ENCODE measurements at regions not wholly inside any gene's neighbourhood (a gene's known extent, or its start where the extent isn't known, plus 50 kb on each side); places are given as distances from the start of the nearest gene placed in this dataset.
"Not testable (repeated sequence)": the region's sequence is repeated elsewhere in the genome, so short reads cannot be mapped to it uniquely, and the experiment has no call there.

DNA sequence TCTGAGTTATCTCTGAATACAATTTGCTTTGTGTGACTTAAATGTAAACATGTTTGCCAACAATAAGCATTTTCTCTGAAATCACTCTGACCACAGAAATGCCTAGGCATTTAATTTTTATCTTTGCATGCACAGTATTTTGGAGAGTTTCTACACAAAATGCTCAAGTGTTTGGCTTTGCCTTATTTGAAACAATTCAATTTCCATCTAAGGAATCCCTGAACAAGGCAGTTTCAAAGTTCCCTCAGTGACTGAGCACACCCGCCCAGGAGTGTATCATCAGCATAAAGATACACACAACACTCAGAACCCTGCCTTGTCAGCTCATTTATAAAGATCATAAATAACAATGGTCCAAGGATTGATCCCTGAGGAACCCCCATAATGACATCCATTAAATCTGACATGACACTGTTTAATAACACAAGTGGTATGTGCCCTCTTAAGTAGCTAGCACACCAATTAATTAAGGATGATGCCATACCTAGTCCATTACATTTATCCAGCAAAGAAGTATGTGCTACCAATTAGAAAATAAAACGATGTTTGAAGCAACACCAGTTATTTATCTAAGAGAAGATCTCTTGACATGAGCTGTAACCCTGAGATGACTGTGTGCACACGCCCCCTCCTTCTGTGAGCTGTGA, 585.8 kb downstream of the ADGRL2 start:
- DNase-seq (ENCODE audit: low spot score) = no peak
- no peak overlapping the region for H3K27ac Mint-ChIP-seq
- H3K9me3 Mint-ChIP-seq = no peaks in the 10 kb centered on the region
- no peaks in the 10 kb centered on the region for H3K4me1 Mint-ChIP-seq (ENCODE audit: low read depth)
- no peaks in the 10 kb centered on the region for H3K27me3 Mint-ChIP-seq (ENCODE audit: low read depth)
- H3K36me3 Mint-ChIP-seq (ENCODE audit: low read depth) = no peaks in the 10 kb centered on the region
- H3K4me3 Mint-ChIP-seq = no peak overlapping the region

DNA sequence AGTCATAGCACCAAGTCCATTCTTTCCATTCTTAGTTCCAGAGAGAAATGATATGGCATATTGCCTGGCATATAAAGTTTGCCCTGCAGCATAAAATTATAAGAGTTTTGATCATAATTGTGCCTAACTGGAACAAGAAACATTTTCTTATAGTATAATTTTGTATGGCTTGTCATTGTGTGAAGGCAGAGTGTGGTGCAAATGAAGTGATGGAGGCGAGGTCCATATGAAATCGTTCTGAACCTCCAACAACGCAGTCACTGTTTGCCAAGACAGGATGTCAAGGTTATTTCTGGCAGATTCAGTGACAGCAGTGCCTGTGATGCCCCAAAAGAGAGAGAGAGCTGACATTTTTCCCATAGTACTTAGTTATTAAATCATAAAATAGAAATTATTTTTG, 584.0 kb downstream of the ADGRL2 start:
- H3K27me3 Mint-ChIP-seq (ENCODE audit: low read depth) = no peaks in the 10 kb centered on the region
- no peak for DNase-seq (ENCODE audit: low spot score)
- no peaks in the 10 kb centered on the region for H3K9me3 Mint-ChIP-seq
- no peaks in the 10 kb centered on the region for H3K36me3 Mint-ChIP-seq (ENCODE audit: low read depth)
- no peaks in the 10 kb centered on the region for H3K4me1 Mint-ChIP-seq (ENCODE audit: low read depth)
- no peak overlapping the region for H3K27ac Mint-ChIP-seq
- no peak overlapping the region for H3K4me3 Mint-ChIP-seq

DNA sequence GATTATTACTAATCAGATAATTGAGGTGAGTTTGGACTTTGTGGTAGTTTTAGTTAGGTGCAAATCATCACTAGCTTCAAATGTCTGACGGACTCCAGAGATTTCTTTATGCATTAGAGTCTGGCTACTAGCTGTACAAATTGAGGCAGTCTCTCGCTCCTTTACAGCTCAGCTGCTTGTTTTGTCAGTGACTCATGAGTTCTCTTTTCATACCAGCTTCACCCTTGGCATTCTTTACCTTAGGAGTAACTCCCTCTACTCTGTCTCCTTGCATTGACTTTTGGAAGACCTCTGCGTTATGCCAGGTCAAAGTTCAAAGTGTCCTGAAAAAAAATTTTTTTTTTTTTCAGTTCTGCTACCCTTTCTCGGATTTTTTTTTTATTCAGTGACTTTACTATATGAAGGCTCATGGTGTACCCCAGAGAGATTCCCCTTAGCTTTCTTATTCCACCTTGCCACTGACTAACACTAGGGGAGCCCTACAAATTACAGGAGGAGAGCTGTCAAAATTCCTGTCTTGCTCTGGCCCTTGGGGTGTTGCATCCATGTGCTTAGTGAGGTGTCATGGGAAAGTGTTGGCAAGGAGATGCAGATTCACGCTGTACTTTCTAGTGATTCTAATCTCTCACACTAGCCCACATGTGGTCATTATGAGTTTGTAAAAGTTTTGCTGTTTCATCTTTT, 576.6 kb downstream of the ADGRL2 start:
- H3K9me3 Mint-ChIP-seq = no peaks in the 10 kb centered on the region
- DNase-seq (ENCODE audit: low spot score) = no peak

DNA sequence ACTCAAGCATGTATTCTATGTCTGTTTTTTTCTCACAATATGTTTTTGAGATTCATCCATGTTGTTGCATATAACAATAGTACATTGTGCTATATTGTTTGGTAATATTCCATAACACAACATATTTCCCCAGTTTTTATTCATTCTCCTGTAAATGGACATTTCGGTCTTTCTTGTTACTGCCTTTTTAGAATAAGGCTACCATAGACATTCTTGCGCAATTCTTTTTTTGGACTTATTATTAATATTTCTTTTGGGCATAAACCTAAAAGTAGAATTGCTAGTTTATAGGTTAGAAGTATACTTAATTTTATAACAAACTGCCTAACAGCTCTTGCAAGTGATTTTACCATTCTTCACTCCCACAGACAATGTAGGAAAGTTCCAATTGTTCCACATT, 573.0 kb downstream of the ADGRL2 start:
- Mint-ChIP-seq H3K27me3 (ENCODE audit: low read depth) (no peaks in the 10 kb centered on the region), H3K9me3 (no peaks in the 10 kb centered on the region), H3K4me1 (ENCODE audit: low read depth) (no peaks in the 10 kb centered on the region), H3K36me3 (ENCODE audit: low read depth) (no peaks in the 10 kb centered on the region), H3K27ac (no peak overlapping the region), H3K4me3 (no peak overlapping the region)
- no peak for DNase-seq (ENCODE audit: low spot score)

More for the DNA sequence above, 576.6 kb downstream of the ADGRL2 start:
- H3K27ac Mint-ChIP-seq = no peak overlapping the region
- H3K27me3 Mint-ChIP-seq (ENCODE audit: low read depth) = no peaks in the 10 kb centered on the region
- H3K4me1 Mint-ChIP-seq (ENCODE audit: low read depth) = no peaks in the 10 kb centered on the region
- H3K36me3 Mint-ChIP-seq (ENCODE audit: low read depth) = no peaks in the 10 kb centered on the region
- H3K4me3 Mint-ChIP-seq = no peak overlapping the region

DNA sequence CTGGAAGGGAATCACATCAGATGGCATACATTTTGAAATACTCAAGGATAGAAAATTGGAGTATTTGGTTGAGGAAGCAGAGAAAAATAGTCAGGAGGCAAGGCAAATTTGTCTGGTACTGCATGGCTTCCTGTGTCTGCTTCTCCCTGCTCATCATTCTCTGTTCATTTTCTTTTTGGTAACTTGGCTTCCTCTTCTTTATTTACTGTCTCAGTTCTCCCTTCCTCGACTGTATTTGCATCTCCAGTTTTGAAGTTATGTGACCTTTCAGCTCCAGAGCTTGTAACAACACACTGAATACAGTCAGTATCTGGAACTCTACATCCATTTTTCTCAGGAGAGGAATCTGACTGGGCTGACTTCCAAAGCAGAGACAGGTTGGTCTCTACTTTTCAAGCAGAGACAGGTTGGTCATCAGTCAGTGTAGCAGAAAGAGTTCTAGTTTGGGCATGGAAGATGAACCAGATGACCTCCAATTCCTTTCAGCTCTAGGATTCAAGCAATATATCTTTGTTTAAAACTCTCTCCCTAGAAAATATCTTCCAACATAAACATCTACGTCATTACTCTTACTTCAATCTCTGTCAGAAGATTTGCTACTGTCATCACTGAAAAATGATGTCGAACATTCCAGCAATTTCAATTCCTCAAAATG, 571.2 kb downstream of the ADGRL2 start:
- H3K36me3 Mint-ChIP-seq (ENCODE audit: low read depth) = no peaks in the 10 kb centered on the region
- H3K4me3 Mint-ChIP-seq = no peak overlapping the region
- H3K27me3 Mint-ChIP-seq (ENCODE audit: low read depth) = no peaks in the 10 kb centered on the region
- no peak for DNase-seq (ENCODE audit: low spot score)
- no peak overlapping the region for H3K27ac Mint-ChIP-seq
- no peaks in the 10 kb centered on the region for H3K9me3 Mint-ChIP-seq
- H3K4me1 Mint-ChIP-seq (ENCODE audit: low read depth) = no peaks in the 10 kb centered on the region

DNA sequence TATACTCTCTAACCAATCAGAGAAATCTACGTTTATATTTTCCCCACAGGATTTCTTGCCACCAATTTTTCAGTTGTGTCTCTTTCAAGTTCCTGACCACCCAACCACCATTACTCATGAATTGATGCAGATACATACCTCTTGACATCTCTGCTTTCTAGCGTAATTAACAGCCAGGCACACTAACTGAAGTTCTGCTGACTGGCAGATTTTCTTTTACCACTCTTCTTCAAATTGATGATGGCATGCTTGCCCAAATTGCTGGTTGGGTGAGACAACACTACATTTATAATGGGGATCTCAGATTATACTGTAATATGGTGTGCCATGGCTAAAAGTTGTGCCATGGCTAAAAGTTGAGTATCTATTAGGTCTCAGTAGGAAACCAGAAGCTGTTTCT, 566.7 kb downstream of the ADGRL2 start:
- Mint-ChIP-seq H3K27ac (no peak overlapping the region), H3K4me3 (no peak overlapping the region), H3K4me1 (ENCODE audit: low read depth) (no peaks in the 10 kb centered on the region)

DNA sequence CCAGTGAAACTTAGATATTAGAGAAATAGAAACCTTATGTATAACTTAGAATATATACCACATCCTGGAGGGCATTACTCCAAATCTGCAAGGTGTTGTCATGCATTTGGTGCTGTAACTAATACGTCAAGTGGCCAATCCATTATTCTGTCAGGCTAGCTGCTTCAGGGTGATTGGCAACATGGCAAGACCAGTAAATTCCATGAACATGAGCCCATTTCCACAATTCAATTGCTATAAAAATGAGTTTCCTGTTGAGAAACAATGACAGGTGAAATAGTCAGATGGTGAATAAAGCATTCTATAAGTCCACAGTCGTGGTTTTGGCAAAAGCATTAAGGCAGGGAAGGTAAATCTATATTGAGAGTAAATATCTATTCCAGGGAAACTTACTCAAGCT, 566.0 kb downstream of the ADGRL2 start:
- Mint-ChIP-seq H3K36me3 (ENCODE audit: low read depth) (no peaks in the 10 kb centered on the region), H3K9me3 (no peaks in the 10 kb centered on the region), H3K4me1 (ENCODE audit: low read depth) (no peaks in the 10 kb centered on the region), H3K4me3 (no peak overlapping the region), H3K27ac (no peak overlapping the region), H3K27me3 (ENCODE audit: low read depth) (no peaks in the 10 kb centered on the region)
- DNase-seq (ENCODE audit: low spot score) = no peak

More for the DNA sequence above, 566.7 kb downstream of the ADGRL2 start:
- H3K27me3 Mint-ChIP-seq (ENCODE audit: low read depth) = no peaks in the 10 kb centered on the region
- no peaks in the 10 kb centered on the region for H3K9me3 Mint-ChIP-seq
- no peak for DNase-seq (ENCODE audit: low spot score)
- H3K36me3 Mint-ChIP-seq (ENCODE audit: low read depth) = no peaks in the 10 kb centered on the region

DNA sequence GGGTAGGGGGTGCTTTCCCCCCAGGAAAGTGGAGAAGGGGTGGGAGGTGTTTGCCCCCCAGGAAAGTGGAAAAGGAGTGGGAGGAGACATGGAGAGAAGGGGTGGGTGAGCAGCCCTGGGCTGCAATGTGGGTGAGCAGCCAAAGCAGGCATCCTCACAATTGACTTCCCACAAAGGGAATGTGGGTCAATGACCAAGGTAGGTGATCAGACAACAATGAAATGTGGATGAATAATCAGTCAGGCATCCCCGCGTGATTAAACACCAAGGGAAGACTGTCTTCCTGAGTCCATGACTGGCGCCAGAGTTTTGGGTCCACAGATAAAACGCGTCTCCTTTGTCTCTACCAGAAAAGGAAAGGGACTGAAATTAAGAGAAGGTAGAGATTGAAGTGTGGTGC, 558.8 kb downstream of the ADGRL2 start:
- H3K9me3 Mint-ChIP-seq; H3K4me1 Mint-ChIP-seq (ENCODE audit: low read depth); H3K4me3 Mint-ChIP-seq; H3K36me3 Mint-ChIP-seq (ENCODE audit: low read depth); H3K27ac Mint-ChIP-seq; H3K27me3 Mint-ChIP-seq (ENCODE audit: low read depth); DNase-seq (ENCODE audit: low spot score): not testable (repeated sequence)

DNA sequence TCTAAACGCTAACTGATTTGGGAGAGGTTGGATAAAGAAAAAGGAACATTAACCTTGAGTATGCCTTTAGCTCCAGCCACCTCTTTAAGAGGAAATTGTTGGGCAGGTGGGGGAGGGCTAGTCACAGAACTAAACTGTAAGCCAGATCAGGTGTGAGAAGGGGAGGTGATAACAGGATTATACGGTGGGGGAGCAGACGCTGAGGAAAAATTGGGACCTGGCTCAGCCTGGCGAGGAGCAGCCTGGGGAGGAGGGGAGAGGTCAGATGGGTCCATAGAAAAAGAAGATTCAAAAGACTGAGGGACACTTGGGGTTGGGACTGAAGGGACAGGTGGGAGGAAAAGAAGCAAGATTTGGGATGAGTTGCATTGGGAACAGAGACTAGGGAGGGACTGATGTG, 558.0 kb downstream of the ADGRL2 start:
- H3K27me3 Mint-ChIP-seq (ENCODE audit: low read depth); H3K4me3 Mint-ChIP-seq; H3K27ac Mint-ChIP-seq; H3K36me3 Mint-ChIP-seq (ENCODE audit: low read depth); DNase-seq (ENCODE audit: low spot score); H3K4me1 Mint-ChIP-seq (ENCODE audit: low read depth); H3K9me3 Mint-ChIP-seq: not testable (repeated sequence)

DNA sequence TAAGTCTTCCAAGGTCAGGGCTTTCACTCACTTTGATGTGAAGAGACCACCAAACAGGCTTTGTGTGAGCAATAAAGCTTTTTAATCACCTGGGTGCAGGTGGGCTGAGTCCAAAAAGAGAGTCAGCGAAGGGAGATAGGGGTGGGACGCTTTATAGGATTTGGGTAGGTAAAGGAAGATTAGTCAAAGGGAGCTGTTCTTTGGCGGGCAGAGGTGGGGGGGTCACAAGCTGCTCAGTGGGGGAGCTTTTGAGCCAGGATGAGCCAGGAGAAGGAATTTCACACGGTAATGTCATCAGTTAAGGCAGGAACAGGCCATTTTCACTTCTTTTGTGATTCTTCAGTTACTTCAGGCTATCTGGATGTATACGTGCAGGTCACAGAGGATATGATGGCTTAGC, 553.8 kb downstream of the ADGRL2 start:
- not testable (repeated sequence) for DNase-seq (ENCODE audit: low spot score); H3K9me3 Mint-ChIP-seq; H3K27me3 Mint-ChIP-seq (ENCODE audit: low read depth); H3K4me1 Mint-ChIP-seq (ENCODE audit: low read depth); H3K36me3 Mint-ChIP-seq (ENCODE audit: low read depth); H3K27ac Mint-ChIP-seq; H3K4me3 Mint-ChIP-seq

DNA sequence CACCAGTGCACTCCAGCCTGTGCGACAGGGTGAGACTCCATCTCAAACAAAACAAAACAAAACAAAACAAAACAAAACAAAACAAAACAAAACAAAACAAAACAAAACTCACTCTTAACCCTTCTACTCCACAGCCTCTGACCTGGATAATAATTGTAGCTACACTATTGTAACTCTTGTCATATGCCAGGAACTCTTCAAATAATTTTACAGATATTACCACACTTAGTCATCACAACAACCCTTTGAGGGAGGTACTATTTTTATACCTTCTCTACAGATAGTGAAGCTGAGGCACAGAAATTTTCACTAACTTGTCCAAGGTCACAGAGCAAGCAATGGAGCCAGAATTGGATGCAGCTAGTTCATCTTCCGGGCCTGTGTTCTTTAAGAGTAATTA, 547.8 kb downstream of the ADGRL2 start:
- H3K4me1 Mint-ChIP-seq (ENCODE audit: low read depth) = no peaks in the 10 kb centered on the region
- no peak overlapping the region for H3K27ac Mint-ChIP-seq
- H3K36me3 Mint-ChIP-seq (ENCODE audit: low read depth) = no peaks in the 10 kb centered on the region
- DNase-seq (ENCODE audit: low spot score) = no peak
- H3K27me3 Mint-ChIP-seq (ENCODE audit: low read depth) = no peaks in the 10 kb centered on the region
- no peak overlapping the region for H3K4me3 Mint-ChIP-seq
- H3K9me3 Mint-ChIP-seq = peaks cover 7% of the 10 kb centered on the region

DNA sequence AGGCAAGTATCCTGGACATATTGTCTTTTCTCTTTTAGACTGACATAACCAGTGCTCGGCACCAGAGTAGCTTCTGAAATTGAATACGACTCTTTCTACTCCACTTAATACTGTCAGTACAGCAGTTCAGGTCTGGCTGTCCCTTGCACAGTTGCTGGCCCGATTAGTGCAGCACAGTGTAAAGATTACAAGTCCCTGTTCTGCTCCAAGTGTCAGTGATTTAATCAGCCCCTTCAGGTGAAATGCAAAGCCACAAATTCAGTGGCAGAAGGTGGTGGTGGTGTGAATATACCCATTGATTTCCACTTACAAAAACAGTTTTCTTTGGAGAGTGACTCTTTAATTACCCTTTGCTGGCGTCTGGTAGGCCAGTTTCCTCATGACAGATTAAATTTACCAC, 545.4 kb downstream of the ADGRL2 start:
- no peak for DNase-seq (ENCODE audit: low spot score)
- H3K36me3 Mint-ChIP-seq (ENCODE audit: low read depth) = no peaks in the 10 kb centered on the region
- H3K27me3 Mint-ChIP-seq (ENCODE audit: low read depth) = no peaks in the 10 kb centered on the region
- no peak overlapping the region for H3K4me3 Mint-ChIP-seq
- peaks cover 7% of the 10 kb centered on the region for H3K9me3 Mint-ChIP-seq
- H3K27ac Mint-ChIP-seq = no peak overlapping the region
- H3K4me1 Mint-ChIP-seq (ENCODE audit: low read depth) = no peaks in the 10 kb centered on the region

DNA sequence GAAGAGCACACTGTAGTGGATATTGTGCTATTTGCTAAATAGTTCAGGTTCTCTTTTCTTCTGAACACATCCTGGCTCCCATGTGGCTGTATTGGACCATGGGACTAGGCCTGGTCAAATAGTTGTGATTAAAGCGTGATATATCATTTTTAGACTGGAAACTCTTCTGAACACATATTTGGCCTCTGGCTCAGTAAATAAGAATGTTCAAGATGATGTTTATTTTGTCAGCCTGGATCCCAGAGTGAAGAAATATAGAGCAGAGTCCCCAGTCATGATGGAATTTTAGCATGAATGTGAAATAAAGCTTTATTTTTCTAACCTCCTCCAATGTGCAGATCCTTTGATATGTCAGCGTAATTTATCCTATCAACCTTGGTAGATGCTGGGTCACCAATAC, 542.6 kb downstream of the ADGRL2 start:
- Mint-ChIP-seq H3K9me3 (peaks cover under 1% of the 10 kb centered on the region), H3K27me3 (ENCODE audit: low read depth) (no peaks in the 10 kb centered on the region), H3K36me3 (ENCODE audit: low read depth) (no peaks in the 10 kb centered on the region), H3K4me1 (ENCODE audit: low read depth) (no peaks in the 10 kb centered on the region), H3K4me3 (no peak overlapping the region), H3K27ac (no peak overlapping the region)
- no peak for DNase-seq (ENCODE audit: low spot score)

DNA sequence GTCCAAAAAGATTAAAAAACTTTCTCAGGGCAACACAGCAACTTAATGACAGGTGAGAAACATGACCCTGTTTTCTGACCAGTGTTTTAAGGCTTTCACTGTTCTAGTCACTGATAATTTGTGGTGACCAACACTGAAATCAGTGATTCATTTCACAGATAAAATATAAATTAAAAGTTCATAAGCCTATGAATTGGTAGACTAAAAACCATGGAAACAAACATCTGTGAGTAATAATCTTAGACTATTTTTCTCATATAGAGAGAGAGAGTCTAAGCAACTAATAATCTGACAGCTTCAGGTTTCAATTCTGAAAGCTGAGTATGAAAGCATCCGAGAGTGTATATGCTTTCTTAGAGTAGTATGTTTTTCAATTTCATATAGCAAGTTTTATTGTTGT, 536.9 kb downstream of the ADGRL2 start:
- no peaks in the 10 kb centered on the region for H3K9me3 Mint-ChIP-seq
- no peak overlapping the region for H3K4me3 Mint-ChIP-seq
- no peak overlapping the region for H3K27ac Mint-ChIP-seq
- no peaks in the 10 kb centered on the region for H3K36me3 Mint-ChIP-seq (ENCODE audit: low read depth)
- DNase-seq (ENCODE audit: low spot score) = no peak
- no peaks in the 10 kb centered on the region for H3K4me1 Mint-ChIP-seq (ENCODE audit: low read depth)
- H3K27me3 Mint-ChIP-seq (ENCODE audit: low read depth) = no peaks in the 10 kb centered on the region

All from T-helper 2 cell treated with Interferon-gamma antibody and Interleukin-4, amounts not matched to agents 5 μg/mL and 100 μg/mL, for 36 hours (primary cell).